H4 (cell line): ENCODE measurements at regions not wholly inside any gene's neighbourhood (a gene's known extent, or its start where the extent isn't known, plus 50 kb on each side); places are given as distances from the start of the nearest gene placed in this dataset.
"Not testable (repeated sequence)": the region's sequence is repeated elsewhere in the genome, so short reads cannot be mapped to it uniquely, and the experiment has no call there.

Source experiments
- DNase-seq: peaks from one replicate; pipeline ENCODE4 v3.0.0-alpha.2; 2015; ENCODE audit warnings: low spot score

- no peak for DNase-seq
Observed at GRCh38 chr15:35693886-35694285, 147.9 kb upstream of the DPH6 start.

GRCh38 chr15:35695003-35695402, 149.0 kb upstream of the DPH6 start:
- no peak for DNase-seq

GRCh38 chr15:35696767-35697231, 150.8 kb upstream of the DPH6 start:
- DNase-seq: peak; percentile 72

GRCh38 chr15:35697549-35698299, 151.8 kb upstream of the DPH6 start:
- peak; percentile 66 for DNase-seq

- DNase-seq: no peak
Observed at GRCh38 chr15:35698331-35698730, 152.4 kb upstream of the DPH6 start.

GRCh38 chr15:35698966-35699575, 153.1 kb upstream of the DPH6 start:
- no peak for DNase-seq

GRCh38 chr15:35700091-35700593, 154.2 kb upstream of the DPH6 start:
- not testable (repeated sequence) for DNase-seq

GRCh38 chr15:35701402-35702046, 155.6 kb upstream of the DPH6 start:
- DNase-seq: no peak

- DNase-seq: no peak
Observed at GRCh38 chr15:35702946-35703495, 157.1 kb upstream of the DPH6 start.

GRCh38 chr15:35705030-35705883, 159.3 kb upstream of the DPH6 start:
- no peak for DNase-seq

GRCh38 chr15:35705884-35706585, 160.1 kb upstream of the DPH6 start:
- DNase-seq: peak; percentile 27

- DNase-seq: no peak
Observed at GRCh38 chr15:35712956-35713355, 167.0 kb upstream of the DPH6 start.

- DNase-seq: no peak
Observed at GRCh38 chr15:35713733-35714132, 167.8 kb upstream of the DPH6 start.

GRCh38 chr15:35717721-35718120, 171.8 kb upstream of the DPH6 start:
- no peak for DNase-seq

GRCh38 chr15:35720019-35720418, 174.1 kb upstream of the DPH6 start:
- no peak for DNase-seq

GRCh38 chr15:35720984-35721383, 175.0 kb upstream of the DPH6 start:
- DNase-seq: no peak

GRCh38 chr15:35721751-35722150, 175.8 kb upstream of the DPH6 start:
- DNase-seq: no peak

- no peak for DNase-seq
Observed at GRCh38 chr15:35722501-35722900, 176.5 kb upstream of the DPH6 start.

- DNase-seq: no peak
Observed at GRCh38 chr15:35723120-35723847, 177.3 kb upstream of the DPH6 start.

GRCh38 chr15:35723852-35724251, 177.9 kb upstream of the DPH6 start:
- DNase-seq: no peak
